ENCODE measurements at regions not wholly inside any gene's neighbourhood (a gene's known extent, or its start where the extent isn't known, plus 50 kb on each side); places are given as distances from the start of the nearest gene placed in this dataset.

- no peak for DNase-seq
These were observed 57.6 kb upstream of the MED9 start for GRCh38 chr17:17419166-17419565.

GRCh38 chr17:17419631-17420030, 57.2 kb upstream of the MED9 start:
- DNase-seq, result no peak

GRCh38 chr17:17420082-17420481, 56.7 kb upstream of the MED9 start:
- DNase-seq, result no peak

GRCh38 chr17:17420561-17421269, 56.1 kb upstream of the MED9 start:
- no peak for DNase-seq

GRCh38 chr17:17421346-17422216, 55.2 kb upstream of the MED9 start:
- no peak for DNase-seq

GRCh38 chr17:17422217-17422610, 54.6 kb upstream of the MED9 start:
- DNase-seq, result no peak

GRCh38 chr17:17422641-17423040, 54.2 kb upstream of the MED9 start:
- no peak for DNase-seq

GRCh38 chr17:17423656-17424055, 53.1 kb upstream of the MED9 start:
- no peak for DNase-seq

GRCh38 chr17:17424552-17424951, 52.2 kb upstream of the MED9 start:
- no peak for DNase-seq

GRCh38 chr17:17425005-17425404, 51.8 kb upstream of the MED9 start:
- DNase-seq, result no peak

- DNase-seq, result no peak
These were observed 51.2 kb upstream of the MED9 start for GRCh38 chr17:17425591-17425990.

- no peak for DNase-seq
These were observed 50.6 kb upstream of the MED9 start for GRCh38 chr17:17426184-17426583.
